HG03139 (cell line): ENCODE measurements at regions not wholly inside any gene's neighbourhood (a gene's known extent, or its start where the extent isn't known, plus 50 kb on each side); places are given as distances from the start of the nearest gene placed in this dataset.
A peak's percentile ranks its signal among the peaks of the same experiment; 100 is the strongest.

ENCODE experiments used
- ATAC-seq: cut with Tn5 transposase; IDR thresholded peaks from one replicate; pipeline ENCODE4 v1.9.1; 2021; ENCODE audit not compliant: unreplicated experiment

DNA sequence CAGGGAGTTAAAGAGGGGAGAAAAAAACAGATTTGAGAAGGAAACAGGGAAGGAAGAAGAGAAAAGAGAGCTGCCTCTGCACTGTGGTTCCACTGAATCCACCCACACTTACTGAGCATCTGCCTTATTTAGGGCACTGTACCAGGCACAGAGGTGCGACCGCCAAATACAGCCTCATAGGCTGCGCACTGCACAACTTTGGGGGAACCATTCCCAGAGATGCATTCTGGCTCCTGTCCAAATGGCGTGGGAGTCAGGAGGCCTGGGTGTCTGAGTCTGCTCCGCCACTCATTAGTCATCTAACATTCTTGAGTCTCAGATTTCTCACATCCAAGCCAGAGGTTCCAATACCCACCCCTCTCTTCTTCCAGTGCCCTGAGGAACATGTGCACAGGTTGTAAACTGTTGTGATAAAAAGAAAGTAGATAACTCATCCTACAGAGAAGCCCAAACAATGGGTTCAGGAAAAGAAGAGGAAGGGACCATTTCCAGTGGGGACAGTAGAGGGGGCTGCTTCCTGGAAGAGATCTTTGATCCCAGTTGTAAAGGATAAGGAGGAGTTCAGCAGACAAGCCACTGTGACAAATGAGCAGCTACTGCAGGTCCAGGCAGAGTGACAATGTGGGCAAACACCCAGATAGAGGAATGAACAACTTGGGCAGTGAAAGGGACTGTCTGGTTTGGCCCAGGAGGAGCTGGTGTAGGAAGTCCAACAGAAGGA lies 254.6 kb downstream of the UACA start:
- ATAC-seq: no peak

DNA sequence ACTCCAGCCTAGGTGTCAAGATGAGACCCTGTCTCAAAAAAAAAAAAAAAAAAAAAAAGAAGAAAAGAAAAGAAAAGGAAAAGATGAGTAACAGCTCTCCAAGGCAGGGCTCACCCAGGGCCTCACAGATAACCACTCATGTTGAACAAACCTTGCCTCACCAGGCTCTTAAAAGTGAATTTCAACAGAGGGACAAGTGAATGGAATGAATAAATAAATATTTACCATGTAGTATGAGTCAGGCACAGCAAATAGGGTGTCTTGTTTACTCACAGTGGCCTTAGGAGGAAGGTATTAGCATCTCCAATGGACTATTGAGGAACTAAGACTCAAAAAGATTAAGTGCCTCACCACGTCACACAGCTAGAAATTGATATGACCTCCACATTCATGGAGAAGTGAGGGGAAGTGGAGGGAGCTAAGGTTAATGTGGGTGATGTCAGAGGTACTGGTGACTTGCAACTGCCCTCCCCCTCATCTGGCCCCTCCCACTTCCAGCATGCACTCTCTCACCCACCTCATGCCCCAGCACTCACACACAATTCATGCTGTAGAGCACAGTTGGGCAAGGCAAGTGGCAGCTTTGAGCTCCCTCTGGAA lies 255.5 kb downstream of the UACA start:
- ATAC-seq: no peak

DNA sequence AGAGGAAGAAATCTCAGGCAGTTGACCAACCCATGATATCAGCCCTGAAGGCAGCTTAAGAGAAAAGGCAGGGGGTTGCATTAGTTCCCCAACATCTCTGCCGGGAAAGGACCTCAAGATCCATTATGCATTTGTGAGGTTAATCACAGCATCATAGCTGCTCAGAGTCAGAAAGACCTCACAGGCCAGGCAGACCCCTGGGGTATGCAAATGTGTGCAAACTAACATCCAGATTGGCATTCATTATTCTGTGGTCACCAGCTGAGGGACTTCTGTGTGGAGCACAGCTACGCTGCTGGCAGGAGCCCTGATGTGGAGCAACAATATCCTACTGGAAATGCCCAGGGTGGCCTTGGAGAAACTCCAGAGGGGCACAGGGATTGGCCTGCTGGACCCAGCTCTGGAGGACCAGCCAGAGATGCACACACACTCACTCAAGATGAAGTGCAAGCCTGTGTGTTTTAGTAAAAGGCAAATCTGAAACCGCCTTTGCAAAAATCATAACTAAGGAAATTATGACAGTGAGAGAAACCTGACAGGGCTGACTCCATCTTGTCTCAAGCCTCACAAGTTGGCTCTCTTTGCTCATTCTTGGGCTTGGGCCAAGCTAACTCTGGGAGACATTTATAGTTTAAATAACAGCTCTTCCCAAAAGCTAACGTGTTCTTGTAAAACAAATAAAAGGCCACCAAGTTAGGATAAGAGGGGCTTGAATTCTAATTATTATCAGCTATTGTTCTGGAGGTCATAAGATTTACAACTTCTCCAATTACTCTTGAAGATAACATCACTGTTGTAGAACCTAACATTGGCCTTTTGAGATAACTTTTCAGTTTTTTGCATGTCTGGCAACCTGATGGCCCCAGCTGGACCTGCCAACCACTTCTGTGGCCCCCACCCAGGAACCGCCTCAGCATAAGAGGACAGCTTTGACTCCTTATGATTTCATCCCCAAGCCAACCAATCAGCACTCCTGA lies 257.1 kb downstream of the UACA start:
- ATAC-seq: no peak

DNA sequence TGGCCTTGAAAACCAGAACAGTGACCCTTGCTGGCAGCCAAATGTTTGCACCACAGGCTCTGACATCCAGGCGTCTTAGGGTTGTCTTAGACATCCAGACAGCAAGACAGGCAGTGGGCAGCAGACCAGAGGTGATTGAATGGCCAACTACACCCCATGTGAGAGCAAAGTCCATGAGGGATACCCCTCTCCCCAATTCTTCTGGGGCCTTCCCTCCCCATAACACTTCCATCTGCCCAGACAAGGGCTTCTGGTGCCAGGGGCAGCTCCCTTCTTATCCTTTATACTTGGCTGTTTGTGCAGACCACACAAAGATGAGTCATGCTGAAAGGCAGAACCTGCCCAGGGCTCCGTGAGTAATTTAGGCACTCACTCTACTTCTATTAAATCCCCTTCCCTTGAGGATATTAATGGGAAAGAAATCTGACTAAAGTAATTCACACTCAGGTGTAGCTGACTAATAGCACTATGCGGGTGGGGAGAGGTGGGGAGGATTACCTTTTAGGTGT lies 257.9 kb downstream of the UACA start:
- ATAC-seq: no peak

DNA sequence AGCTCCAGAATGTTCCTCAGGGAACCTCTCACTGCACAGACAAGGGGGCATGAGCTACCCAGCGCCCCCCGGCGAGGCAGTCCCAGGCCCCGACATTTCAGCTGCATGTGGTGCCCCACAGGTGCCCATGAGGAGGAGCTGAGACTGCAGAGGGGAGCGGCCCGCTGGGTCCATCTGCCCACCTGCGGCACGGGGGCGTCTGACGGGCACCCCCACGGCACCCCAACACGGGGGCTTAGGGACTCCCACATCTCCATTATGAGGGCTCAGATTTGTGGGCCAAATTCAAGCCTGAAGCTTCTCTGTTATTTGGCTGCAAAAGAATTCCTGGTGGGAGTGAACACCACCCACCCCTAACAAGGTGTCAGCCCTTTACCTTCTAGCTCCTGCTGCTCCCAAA lies 258.4 kb downstream of the UACA start:
- no peak for ATAC-seq

DNA sequence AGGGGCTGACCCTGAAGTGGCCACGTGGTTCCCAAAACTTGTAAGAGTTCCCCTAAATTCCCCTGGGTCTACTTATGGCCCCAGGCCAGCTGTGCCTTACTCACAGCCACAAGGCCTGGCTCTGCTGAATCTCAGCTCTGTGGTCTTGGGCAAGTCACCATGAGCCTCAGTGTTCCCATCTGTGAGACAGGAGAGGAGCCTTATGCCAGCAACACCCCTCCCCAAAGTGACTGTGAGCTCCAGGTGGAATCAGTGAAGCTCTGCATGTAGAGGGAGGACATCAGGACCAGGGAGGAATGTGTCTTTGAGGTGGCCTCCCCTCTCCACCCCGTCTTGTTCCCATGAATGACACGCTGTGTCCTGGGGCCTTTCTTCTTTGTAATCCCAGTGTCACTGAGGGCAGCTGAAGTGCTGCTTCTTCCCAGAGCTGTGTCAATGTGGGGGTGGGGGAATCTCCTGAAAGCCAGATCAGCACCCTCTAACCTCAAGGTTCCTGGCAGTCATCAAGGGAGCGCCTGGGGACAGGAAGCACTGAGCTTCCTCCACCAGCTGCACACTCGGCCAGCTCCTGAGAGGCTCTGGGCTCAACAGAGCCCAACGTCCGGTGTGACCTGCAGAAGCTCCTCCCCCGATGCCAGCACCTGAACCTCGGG lies 258.9 kb downstream of the UACA start:
- ATAC-seq: peak; percentile 53

DNA sequence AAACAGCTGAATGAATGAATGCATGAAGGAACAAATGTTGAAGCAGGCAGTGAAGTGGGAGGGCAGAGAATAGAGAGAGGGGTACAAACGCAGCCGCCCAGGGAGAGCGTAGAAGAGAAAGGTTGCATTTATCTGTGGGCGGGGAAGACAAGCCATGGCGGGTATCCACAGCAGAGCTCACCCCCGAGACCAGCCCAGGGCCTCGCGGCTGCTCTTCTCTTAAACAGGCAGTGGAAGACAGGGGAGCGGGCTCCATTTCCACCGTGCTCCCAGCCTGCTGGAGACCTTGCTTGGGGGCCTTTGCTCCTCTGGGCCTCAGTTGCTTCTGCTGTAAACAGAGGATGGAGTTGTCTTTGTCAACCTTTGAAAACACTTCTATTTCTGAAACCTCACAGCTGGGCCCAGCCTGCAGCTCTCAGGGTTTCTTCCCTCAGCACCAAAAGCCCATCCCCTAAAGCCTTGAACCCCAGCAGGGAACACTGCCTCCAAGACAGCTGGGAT lies 259.5 kb downstream of the UACA start:
- no peak for ATAC-seq

DNA sequence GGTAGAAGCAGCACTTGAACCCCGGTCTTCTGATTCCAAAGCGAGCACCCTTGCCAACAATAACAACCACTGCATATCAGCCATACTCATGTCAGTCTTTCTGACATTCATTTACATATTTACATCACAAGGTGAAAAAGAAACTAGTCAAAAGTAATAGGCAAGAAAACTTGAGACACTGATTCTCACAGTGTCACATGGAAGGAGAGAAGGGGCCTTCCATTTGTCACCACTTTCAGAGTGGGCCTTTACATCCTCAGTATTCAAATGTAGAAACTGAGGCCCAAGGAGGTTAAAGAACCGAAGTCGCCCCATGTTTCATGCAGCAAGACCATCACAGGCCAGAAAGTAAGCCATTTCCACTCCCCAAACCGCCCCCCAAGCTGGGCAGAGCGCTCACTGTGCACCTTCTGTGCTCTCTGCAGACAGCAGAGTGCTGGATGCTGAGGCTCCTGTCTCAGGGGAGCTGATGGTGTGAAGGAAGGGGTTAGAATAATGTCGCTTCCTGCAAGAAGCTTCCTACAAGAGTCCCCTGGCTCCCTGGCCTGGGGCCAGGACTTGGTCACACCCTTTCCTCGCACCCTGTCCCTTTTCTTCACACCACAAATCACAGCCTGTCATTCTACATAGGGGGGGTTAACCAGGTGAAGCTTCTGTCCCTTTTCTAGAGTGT lies 260.1 kb downstream of the UACA start:
- no peak for ATAC-seq

DNA sequence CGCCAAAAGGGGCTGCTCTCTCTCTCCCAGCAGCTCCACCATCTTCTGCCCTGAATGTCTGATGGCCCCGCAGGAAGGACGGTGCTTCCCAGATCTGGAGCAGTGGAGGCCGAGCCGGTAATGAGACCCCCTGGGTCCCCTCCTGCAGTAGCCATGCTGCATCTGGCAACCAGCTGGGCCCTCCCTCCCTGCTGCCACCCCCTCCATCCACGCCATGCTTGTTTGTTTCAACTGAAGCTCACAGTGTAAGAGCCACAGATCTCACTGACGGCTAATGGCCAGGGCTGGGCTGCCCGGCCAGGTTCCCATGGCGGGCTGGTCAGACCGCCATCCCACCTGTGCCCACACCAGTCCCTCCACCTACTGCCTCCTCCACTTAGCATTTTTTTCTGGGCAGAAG lies 260.8 kb downstream of the UACA start:
- ATAC-seq: no peak

DNA sequence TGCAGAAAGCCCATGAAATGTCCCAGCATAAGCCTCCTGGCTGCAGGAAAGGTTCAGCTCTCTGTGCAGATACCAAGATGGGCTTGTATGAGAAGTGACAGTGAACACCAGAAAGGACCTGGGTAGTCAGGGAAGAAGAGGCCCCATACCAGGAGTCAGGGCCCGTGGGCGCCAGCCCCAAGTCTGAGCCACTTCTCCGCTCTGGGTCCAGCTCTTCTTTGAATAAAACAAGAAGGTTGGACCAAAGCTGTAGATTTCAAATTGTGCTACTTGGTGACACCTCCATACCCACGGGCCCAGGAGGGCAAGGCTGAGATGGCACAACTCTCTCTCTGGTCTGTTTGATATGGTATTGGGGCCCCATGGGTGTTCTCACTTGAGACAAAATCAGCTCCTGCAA lies 261.5 kb downstream of the UACA start:
- no peak for ATAC-seq

DNA sequence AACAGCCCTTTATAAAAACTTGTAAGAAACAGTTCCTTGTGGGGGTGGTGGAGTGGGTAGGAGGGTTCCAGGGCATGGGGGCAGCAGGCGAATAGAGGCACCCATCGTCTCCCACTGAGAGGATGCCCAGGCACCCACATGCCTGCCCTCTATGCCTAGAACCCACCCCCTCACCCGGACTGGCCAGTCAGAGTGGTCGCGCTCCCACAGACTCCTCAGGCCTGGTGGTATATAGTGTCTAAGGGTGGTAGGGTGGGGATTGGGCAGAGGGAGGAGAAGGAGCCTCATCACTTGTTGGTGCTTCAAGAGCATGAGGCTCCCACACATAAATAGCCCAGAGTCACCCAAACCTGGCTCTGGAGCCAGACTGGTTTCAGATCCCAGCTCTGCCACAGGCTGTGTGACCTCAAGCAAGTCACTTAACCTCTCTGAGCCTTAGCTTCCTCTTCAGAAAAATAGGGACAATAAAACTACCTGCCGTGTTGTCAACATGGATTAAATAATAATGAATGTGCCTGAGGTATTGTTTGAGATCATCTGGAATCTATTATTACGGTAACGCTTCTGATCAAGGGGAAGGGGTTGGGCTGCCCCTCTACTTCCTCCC lies 262.1 kb downstream of the UACA start:
- no peak for ATAC-seq

DNA sequence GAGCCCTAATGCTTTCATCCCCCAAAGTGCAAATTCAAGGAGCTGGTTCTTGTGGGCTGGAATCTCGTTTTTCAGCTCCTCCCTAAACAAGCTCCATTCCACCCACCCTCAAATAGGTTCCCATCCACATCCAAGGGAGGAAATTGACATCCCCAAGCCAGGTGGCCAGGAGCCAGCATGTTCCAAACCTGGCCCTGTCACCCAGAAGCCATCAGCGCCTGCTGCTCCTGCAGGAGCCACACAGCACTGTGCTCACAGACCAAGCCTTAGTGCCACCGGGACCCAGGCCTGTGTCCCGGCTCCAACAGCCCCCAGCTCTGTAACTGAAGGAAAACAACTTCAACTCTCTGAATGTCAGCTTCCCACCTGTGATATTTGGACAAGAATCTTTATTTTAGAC lies 263.6 kb downstream of the UACA start:
- no peak for ATAC-seq

DNA sequence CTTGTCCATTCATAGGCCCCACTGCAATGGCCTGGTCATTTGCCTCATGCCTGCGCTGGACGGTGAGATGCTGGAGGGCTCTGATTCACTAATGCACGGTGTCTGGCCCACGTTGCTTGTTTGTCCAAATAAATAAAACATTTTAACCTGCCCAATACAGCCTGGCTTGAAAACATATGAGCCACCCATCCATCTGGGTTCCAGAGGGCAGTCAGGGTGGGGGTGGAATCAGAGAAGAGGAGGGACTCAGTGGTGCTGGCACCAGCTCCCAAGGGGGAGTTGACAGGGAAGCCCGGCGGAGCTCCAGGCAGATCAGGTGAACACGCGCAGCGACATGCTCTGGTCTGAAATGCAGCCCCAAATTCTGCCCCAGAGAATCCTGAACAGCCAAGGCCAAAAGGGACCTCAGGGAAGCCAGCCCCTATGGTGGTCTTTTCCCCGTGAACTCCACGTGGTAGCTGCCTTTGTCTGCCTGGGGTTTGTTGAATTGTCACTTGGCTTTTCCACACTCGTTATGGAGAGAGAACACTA lies 265.2 kb downstream of the UACA start:
- no peak for ATAC-seq

DNA sequence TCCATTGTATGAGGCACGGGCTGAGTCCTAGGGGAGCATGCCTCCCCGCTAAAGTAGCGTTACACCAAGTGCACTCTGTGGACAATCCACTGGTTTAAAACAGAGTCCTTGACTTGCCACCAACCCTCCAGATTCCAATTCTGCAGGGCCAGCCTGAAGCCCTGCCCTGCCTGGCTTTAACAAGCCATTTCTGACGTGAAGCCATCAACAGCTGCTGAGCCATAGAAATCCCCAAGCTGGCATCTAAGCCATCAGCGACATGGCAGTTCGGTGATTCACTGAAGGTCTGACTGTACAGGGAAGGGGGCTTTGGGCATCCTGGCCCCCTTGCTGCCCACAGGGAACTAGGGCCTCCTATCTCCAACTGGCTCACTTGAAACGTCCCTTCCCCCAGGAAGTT lies 265.7 kb downstream of the UACA start:
- ATAC-seq: no peak

DNA sequence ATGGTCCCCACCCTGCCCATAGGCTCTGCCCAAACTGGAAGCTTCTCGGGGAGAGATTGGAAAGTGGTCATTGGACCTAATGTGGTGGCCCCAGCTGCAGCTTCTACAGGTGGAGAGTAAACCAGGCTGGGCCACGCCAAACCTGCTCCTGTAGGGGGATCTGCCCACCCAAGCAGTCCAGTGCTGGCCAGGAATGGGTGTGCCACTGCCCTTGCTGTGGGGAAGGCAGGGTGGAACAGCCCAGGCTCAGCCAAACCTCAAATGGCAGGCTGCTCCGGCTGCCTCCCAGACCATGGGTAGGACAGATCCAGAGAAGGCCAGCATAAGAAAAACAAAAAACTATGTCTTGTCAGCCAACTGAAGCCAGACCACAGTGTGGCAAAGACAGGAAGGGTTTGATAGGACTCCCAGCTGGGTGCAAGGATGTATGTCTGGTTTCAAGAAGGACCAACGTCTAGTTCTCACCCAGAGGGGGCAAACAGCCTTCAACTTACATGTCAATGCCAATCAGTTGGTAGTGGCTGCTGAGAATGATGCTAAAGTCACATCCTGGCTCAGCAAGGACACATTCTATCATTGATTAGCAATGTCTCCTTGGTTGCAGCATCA lies 267.3 kb downstream of the UACA start:
- ATAC-seq: no peak

DNA sequence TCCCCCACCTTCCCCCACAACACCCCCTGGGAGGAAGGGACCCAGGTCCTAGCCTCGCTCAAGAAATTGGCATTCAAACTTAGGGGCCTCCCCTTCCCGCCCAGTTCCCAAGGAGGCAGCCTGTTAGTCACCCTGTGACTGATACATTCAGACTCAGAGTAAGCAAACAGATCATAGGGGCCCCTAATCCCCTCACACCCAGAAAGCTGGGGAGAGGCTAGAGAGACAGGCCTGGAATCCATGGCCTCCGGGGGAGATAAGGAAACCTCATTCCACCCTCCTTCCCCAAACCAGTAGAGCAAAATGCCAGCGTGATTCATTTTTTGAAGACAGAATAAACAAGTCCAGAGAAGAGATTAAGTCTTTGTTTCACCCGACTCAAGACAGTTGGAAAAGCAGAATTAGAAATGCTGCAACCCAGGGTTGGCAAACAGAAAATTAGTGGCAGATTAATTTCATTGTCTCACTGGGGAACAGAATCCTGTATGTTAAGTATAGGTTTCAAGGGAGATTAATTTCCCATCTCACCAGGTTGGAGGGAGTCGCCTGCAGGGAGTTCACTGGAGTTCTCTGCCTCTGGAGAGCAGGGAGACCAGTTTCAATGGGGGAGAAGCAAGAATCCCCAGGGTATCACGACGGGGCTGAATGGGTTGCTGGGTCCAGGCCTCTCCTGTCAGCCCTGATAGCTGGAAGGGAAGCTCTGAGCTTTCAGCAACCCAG lies 268.3 kb downstream of the UACA start:
- ATAC-seq: no peak

DNA sequence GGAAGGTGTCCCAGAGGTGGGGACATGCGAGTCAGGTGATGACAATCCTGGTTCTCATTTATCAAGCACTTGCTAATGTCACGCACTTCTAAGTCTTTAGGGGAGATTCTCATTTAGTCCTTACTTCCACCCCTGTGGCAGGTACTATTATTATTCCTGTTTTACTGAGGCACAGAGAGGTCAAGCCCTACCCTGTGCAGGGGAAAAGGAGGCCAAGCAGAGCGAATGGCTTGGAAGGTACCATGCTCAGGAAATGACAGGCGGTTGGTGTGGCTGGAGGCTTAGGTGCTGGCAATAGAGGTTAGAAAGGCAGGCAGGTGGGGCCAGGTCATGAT lies 268.9 kb downstream of the UACA start:
- no peak for ATAC-seq

DNA sequence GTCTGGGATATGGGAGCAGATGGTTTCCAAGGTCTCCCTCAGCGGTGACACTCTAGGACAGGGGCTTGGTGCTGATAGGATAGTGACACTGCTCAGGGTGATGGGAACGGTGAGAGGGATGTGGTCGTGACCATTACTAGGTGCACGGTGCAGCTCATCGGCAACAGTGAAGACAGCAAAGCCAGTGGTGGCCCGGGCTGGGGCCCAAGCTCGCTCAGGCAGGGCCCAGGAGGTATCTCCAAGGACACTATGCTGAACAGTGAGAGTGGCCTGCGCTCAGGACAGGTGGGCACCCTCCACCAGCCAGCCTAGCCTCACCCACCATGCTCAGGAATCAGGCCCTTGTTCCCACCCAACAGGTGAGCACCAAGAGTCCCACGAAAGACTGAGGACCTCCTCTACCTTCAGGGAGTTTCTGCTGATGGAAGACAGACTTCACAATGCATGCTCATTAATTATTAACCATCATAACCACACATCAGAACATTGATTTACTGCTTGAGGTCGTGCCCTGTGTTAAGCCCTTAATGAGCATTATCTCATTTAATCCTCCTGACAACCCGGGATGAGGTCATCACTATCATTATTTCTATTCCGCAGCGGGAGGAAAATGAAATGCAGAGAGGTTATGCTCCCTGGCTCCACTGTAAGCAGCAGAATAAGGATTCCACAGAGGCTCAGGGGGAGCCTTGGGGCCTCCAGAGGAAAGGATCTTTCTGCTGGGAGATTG lies 269.4 kb downstream of the UACA start:
- no peak for ATAC-seq
